ENCODE measurements at regions not wholly inside any gene's neighbourhood (a gene's known extent, or its start where the extent isn't known, plus 50 kb on each side); places are given as distances from the start of the nearest gene placed in this dataset.

DNA sequence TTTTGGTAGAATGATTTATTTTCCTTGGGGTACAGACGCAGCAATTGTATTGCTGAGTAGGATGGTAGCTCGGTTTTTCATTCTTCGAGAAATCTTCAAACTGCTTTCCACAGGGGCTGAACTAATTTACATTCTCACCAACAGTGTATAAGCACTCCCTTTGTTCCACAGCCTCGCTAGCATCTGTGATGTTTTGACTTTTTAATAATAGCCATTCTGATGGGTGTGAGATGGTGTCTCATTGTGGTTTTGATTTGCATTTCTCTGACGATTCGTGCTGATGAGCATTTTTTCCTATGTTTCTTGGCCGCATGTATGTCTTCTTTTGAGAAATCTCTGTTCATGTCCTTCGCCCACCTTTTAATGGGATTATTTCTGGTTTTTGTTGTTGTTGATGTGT lies 54.8 kb upstream of the UQCRFS1 start:
- Mint-ChIP-seq H3K27ac (ENCODE audit: unreplicated experiment) (no peak overlapping the region), H3K36me3 (ENCODE audit: low read depth) (no peaks in the 10 kb centered on the region), H3K9me3 (no peaks in the 10 kb centered on the region), H3K27me3 (ENCODE audit: low read depth) (peaks cover 20% of the 10 kb centered on the region), H3K4me1 (peaks cover 21% of the 10 kb centered on the region), H3K4me3 (no peak overlapping the region)
- DNase-seq (ENCODE audit: low read depth, low spot score), result no peak
- TF ChIP-seq CTCF (conservative IDR thresholded peaks at IDR 0.05), result no peak

GRCh38 chr19:29268103-29268502 lies 55.2 kb upstream of the UQCRFS1 start:
- Mint-ChIP-seq H3K4me1 (peaks cover 21% of the 10 kb centered on the region), H3K36me3 (ENCODE audit: low read depth) (no peaks in the 10 kb centered on the region), H3K4me3 (no peak overlapping the region), H3K27ac (ENCODE audit: unreplicated experiment) (no peak overlapping the region), H3K9me3 (no peaks in the 10 kb centered on the region), H3K27me3 (ENCODE audit: low read depth) (peaks cover 23% of the 10 kb centered on the region)
- DNase-seq (ENCODE audit: low read depth, low spot score), result no peak
- TF ChIP-seq CTCF (conservative IDR thresholded peaks at IDR 0.05), result no peak

DNA sequence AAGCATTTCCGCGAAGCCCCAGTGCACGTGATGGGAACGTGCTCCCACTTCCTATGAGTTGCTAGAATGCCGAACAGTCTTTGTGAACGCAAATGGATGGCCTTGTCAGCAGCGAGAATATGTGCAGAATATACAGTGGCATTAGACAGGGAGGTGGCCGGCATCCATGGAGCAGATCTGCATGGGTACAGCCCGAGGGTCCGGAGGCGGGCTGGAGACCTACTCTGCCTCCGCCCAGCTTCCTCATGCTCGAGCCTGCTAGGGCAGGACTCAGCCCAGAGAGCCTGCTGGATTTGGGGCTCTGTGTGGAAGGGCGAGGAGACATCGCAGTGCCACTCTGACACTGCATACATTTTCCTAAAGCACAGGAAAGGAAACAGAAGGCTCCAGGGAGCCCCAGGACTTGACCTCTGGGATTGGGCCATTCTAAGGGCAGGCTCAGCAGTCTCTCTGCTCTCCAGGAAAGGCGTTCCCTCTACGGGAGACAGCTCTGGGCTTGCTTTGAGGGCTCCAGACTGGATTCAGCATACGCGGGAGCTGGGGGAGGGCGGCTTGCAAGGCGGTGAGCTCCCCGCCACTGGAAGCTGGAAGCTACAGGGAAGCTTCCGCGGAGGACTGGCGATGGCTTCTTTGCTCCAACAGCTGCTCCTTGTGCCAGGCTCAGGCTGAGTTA lies 55.9 kb upstream of the UQCRFS1 start:
- TF ChIP-seq CTCF (conservative IDR thresholded peaks at IDR 0.05), result no peak
- peaks cover 21% of the 10 kb centered on the region for H3K4me1 Mint-ChIP-seq
- H3K4me3 Mint-ChIP-seq, result no peak overlapping the region
- no peaks in the 10 kb centered on the region for H3K36me3 Mint-ChIP-seq (ENCODE audit: low read depth)
- H3K9me3 Mint-ChIP-seq, result no peaks in the 10 kb centered on the region
- no peak overlapping the region for H3K27ac Mint-ChIP-seq (ENCODE audit: unreplicated experiment)
- H3K27me3 Mint-ChIP-seq (ENCODE audit: low read depth), result peaks cover 23% of the 10 kb centered on the region
- DNase-seq (ENCODE audit: low read depth, low spot score), result no peak

- peaks cover 21% of the 10 kb centered on the region for H3K27me3 Mint-ChIP-seq (ENCODE audit: low read depth)
- no peaks in the 10 kb centered on the region for H3K9me3 Mint-ChIP-seq
- TF ChIP-seq CTCF (conservative IDR thresholded peaks at IDR 0.05), result no peak
- H3K36me3 Mint-ChIP-seq (ENCODE audit: low read depth), result no peaks in the 10 kb centered on the region
- H3K27ac Mint-ChIP-seq (ENCODE audit: unreplicated experiment), result no peak overlapping the region
- DNase-seq (ENCODE audit: low read depth, low spot score), result no peak
- peaks cover 17% of the 10 kb centered on the region for H3K4me1 Mint-ChIP-seq
- no peak overlapping the region for H3K4me3 Mint-ChIP-seq
These were observed 56.7 kb upstream of the UQCRFS1 start for GRCh38 chr19:29269641-29270040.

DNA sequence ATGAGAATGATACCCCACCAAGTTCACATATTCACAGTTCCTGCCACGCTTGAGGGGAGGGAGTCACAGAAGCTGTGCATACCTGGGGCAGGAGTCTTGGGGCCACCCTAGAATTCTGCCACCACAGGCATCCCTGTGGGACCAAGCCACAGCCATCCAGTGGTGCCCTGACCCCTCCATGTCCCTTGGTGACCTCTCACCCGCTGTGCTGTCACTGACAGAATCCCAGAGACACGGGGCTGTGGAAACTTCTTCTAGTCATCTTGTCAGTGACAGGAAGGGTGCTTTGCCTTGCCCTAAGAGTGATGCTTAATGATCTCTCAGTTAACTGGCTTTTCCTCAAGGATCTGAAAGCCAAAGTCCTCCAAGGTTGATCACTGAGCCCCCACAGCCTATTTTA lies 58.4 kb upstream of the UQCRFS1 start:
- Mint-ChIP-seq H3K4me3 (no peak overlapping the region), H3K27ac (ENCODE audit: unreplicated experiment) (no peak overlapping the region), H3K36me3 (ENCODE audit: low read depth) (no peaks in the 10 kb centered on the region), H3K9me3 (no peaks in the 10 kb centered on the region), H3K27me3 (ENCODE audit: low read depth) (peaks cover 26% of the 10 kb centered on the region), H3K4me1 (peaks cover 17% of the 10 kb centered on the region)
- no peak for TF ChIP-seq CTCF (conservative IDR thresholded peaks at IDR 0.05)
- DNase-seq (ENCODE audit: low read depth, low spot score), result no peak
